A549 (cell line): ENCODE measurements at regions not wholly inside any gene's neighbourhood (a gene's known extent, or its start where the extent isn't known, plus 50 kb on each side); places are given as distances from the start of the nearest gene placed in this dataset.

Experiments used
- ATAC-seq, 2 experiments: fragments of 200-7000 bp in 1 of 2; fragments of >200 bp in 1 of 2; cut with Nextera tagmentation in 1 of 2; cut with Tn5 transposase in 1 of 2; 3 replicates each; pipeline versions ENCODE4 v1.8.0 to v1.9.1; 2018 to 2020; ENCODE audit warnings: mild to moderate bottlenecking in 1 of 2, moderate library complexity in 1 of 2
- CTCF ChIA-PET: fragments of 300-600 bp; sonication (Branson Sonifier 250); formaldehyde crosslinking; extraction: SDS; loops from one replicate; lab custom pipeline; 2021; ENCODE audit warnings: antibody characterized with exemption, inconsistent platforms; lab: Yijun Ruan, JAX
- POLR2A ChIA-PET: fragments of 350-600 bp; formaldehyde crosslinking; extraction: SDS; loops from one replicate; lab custom pipeline; 2021; ENCODE audit warnings: antibody characterized with exemption, inconsistent platforms; lab: Yijun Ruan, JAX
- DNase-seq, 2 experiments: peaks; one replicate each; pipeline versions ENCODE4 v3.0.0 to v3.0.0-alpha.2; 2011 to 2016; ENCODE audit warnings: low read depth in 1 of 2, low spot score in 1 of 2
- FAIRE-seq: peaks from 2 replicates; lab custom pipeline; 2011; peaks lifted over from hg19 to GRCh38; lab: Jason Lieb, UNC
- H3K27ac ChIP-seq, 2 experiments: fragments of >200 bp; sonication (Bioruptor Twin); formaldehyde crosslinking; 3 replicates each; pipeline ENCODE4 v1.5.1; 2016 to 2017
- H3K4me1 ChIP-seq: fragments of >200 bp; sonication (Bioruptor Twin); formaldehyde crosslinking; 3 replicates; pipeline ENCODE4 v1.6.1; 2016
- H3K4me2 ChIP-seq: fragments of >200 bp; sonication (Bioruptor Twin); formaldehyde crosslinking; 3 replicates; pipeline ENCODE4 v1.6.1; 2016
- H3K4me3 ChIP-seq: fragments of >200 bp; sonication (Bioruptor Twin); formaldehyde crosslinking; 3 replicates; pipeline ENCODE4 v1.5.1; 2016
- H3K9me3 ChIP-seq: fragments of >200 bp; sonication (Bioruptor Twin); formaldehyde crosslinking; 3 replicates; pipeline ENCODE4 v1.6.1; 2016
- CBX2 ChIP-seq: fragments of 200-600 bp; sonication (generic); IDR thresholded peaks from 2 replicates; pipeline ENCODE4 v1.6.1; 2016; ENCODE audit warnings: low read depth, mild to moderate bottlenecking, borderline replicate concordance
- GATA3 ChIP-seq: IDR thresholded peaks from 2 replicates; pipeline ENCODE4 v1.6.1; 2012; ENCODE audit warnings: borderline replicate concordance
- JUN ChIP-seq, 2 experiments: fragments of >200 bp; sonication (Bioruptor Twin); formaldehyde crosslinking; IDR thresholded peaks; 2 replicates in 1 of 2; 3 replicates in 1 of 2; pipeline ENCODE4 v1.6.1; 2016 to 2017
- MAFK ChIP-seq: fragments of 450-650 bp; IDR thresholded peaks from 2 replicates; pipeline ENCODE4 v1.6.1; 2014; ENCODE audit not compliant: partially characterized antibody
- RAD21 ChIP-seq, 2 experiments: fragments of >200 bp in 1 of 2; sonication (Bioruptor Twin) in 1 of 2; formaldehyde crosslinking in 1 of 2; IDR thresholded peaks in 1 of 2; conservative IDR thresholded peaks in 1 of 2; 2 replicates in 1 of 2; 3 replicates in 1 of 2; pipeline ENCODE4 v1.6.1; 2012 to 2018; ENCODE audit warnings: inconsistent platforms in 1 of 2
- RFX5 ChIP-seq: fragments of 450-650 bp; IDR thresholded peaks from 2 replicates; pipeline ENCODE4 v1.7.1; 2014; ENCODE audit warnings: antibody characterized with exemption, mild to moderate bottlenecking, moderate library complexity
- WGBS: methylation state at CpG from one replicate; pipeline ENCODE4 v1.1.6; 2017; ENCODE audit errors: missing lambda C conversion rate; 5-methylcytosine and 5-hydroxymethylcytosine counted together
- TF ChIP-seq, protein P1 (sequence below): fragments of 450-650 bp; IDR thresholded peaks from 2 replicates; pipeline ENCODE4 v1.6.1; 2014; ENCODE audit warnings: antibody characterized with exemption
- TF ChIP-seq, protein P2 (sequence below): IDR thresholded peaks from 2 replicates; pipeline ENCODE4 v1.6.1; 2012
- TF ChIP-seq, protein P3 (sequence below): fragments of >200 bp; sonication (Bioruptor Twin); formaldehyde crosslinking; IDR thresholded peaks from 3 replicates; pipeline ENCODE4 v1.5.1; 2016
- TF ChIP-seq, protein P4 (sequence below): fragments of >200 bp; sonication (Bioruptor Twin); formaldehyde crosslinking; IDR thresholded peaks from 3 replicates; pipeline ENCODE4 v1.6.1; 2016

DNA sequence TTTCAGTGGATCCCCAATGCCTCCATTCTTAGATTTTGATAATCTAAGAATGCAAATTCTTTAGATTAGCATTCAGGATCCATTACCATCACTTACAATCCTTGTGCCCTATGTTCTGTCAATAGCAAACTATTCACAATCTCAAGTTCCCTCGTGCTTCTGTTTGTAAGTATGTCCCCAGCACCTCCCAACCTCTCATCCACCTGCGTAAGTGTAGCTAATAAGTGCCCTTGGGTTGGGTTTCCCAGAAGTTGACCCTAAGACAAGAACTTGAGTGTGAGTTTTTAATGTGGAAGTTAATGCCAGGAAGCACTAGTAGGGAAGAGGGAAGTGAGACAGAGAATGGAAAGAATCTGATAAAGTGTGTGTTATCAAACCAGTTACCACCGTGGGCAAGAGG is 72.6 kb upstream of the PAK5 start (continued):
- TF ChIP-seq CBX2 = no peak
- TF ChIP-seq GATA3 = no peak
- TF ChIP-seq, protein P1, sequence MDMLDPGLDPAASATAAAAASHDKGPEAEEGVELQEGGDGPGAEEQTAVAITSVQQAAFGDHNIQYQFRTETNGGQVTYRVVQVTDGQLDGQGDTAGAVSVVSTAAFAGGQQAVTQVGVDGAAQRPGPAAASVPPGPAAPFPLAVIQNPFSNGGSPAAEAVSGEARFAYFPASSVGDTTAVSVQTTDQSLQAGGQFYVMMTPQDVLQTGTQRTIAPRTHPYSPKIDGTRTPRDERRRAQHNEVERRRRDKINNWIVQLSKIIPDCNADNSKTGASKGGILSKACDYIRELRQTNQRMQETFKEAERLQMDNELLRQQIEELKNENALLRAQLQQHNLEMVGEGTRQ = no peak
- TF ChIP-seq, all 56 proteins: peak for 0

DNA sequence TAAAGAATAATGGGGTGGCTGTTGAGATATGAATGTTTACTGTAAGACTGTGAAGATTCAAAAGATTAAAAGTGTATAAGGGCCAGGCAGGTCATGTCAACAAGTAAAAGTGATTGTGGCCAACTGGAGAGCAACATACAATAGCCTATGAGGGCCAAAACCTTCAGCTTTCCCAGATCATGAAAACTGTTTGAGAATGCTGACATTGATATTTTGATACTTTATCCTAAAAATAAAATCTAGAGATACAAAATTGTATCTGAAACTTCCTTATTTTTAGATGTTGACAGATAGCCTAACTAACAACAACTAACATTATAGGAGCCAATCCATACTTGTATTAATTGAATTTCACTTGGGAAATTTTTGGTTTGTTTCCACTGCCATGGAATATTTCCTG is 70.3 kb upstream of the PAK5 start:
- H3K4me2 ChIP-seq = no peak overlapping the region
- FAIRE-seq (peak; percentile 61), DNase-seq (no peak), ATAC-seq (no peak)
- H3K4me1 ChIP-seq = no peaks in the 10 kb centered on the region
- no peaks in the 10 kb centered on the region for H3K9me3 ChIP-seq
- peak; percentile 60 for TF ChIP-seq MAFK
- TF ChIP-seq, protein P2, sequence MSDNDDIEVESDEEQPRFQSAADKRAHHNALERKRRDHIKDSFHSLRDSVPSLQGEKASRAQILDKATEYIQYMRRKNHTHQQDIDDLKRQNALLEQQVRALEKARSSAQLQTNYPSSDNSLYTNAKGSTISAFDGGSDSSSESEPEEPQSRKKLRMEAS = no peak
- ChIA-PET POLR2A (interaction anchor here (0.6 kb wide), 1 partner anchor 22 kb away, joined by 4 read pairs; no protein-coding TSS in a partner anchor), CTCF (interaction anchor here (0.8 to 2.0 kb wide), 2 partner anchors 16 to 291 kb away, joined by 3 to 9 read pairs; no protein-coding TSS in a partner anchor)
- no peak overlapping the region for H3K27ac ChIP-seq
- no peak overlapping the region for H3K4me3 ChIP-seq

DNA sequence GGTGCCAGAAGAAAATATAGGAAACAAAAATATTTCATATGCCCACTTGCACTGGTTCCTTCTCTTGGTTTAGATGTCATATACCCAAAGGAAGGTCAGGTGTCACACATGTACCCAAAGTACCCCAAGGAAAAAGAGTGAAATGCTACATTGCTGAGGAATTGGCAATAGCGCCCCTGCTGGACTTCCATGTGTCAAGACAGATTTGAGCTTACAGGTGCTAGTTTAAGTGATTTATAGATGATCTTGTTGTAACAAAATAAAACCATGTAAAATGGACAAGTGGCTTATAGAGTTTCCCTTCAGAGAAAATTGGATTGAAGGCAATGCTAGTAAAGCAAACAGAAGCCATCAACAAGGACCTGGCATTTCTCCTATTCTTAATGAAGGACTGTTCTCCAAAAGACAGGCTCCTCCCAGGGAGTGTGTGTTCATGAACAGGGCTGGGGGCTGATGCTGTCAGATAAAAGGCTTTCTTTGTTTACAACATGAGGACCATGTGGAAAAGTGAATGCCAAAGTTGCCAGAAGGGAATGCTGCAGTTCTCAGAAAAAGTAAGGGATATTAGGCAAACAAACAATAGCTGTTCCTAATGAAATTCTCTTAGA is 64.3 kb upstream of the PAK5 start:
- Histone ChIP-seq H3K9me3 (peaks cover 8% of the 10 kb centered on the region; the same call in 2 of the 3 replicates), H3K4me3 (no peak overlapping the region), H3K27ac (no peak overlapping the region), H3K4me1 (no peaks in the 10 kb centered on the region), H3K4me2 (no peak overlapping the region)
- CTCF ChIA-PET = interaction anchor here (0.6 to 6.4 kb wide), 10 partner anchors 10 to 495 kb away, joined by 3 to 72 read pairs (median 4); no protein-coding TSS in a partner anchor
- DNase-seq (peak; percentile 18 to 29), ATAC-seq (peak in 1 of 2 experiments; percentile 71; a peak in 3 of 6 replicates), FAIRE-seq (peak; percentile 88)
- 0% methylated on average over 1 of the region's 1 CpG for WGBS
- POLR2A ChIA-PET = no interaction called here
- peak in 1 of 2 experiments; percentile 22; a peak in 1 of 5 replicates for TF ChIP-seq RAD21 (conservative IDR thresholded peaks at IDR 0.05 in 1 of 2, IDR thresholded peaks at IDR 0.05 in 1 of 2)
- TF ChIP-seq RFX5 = no peak
- TF ChIP-seq, protein P3, sequence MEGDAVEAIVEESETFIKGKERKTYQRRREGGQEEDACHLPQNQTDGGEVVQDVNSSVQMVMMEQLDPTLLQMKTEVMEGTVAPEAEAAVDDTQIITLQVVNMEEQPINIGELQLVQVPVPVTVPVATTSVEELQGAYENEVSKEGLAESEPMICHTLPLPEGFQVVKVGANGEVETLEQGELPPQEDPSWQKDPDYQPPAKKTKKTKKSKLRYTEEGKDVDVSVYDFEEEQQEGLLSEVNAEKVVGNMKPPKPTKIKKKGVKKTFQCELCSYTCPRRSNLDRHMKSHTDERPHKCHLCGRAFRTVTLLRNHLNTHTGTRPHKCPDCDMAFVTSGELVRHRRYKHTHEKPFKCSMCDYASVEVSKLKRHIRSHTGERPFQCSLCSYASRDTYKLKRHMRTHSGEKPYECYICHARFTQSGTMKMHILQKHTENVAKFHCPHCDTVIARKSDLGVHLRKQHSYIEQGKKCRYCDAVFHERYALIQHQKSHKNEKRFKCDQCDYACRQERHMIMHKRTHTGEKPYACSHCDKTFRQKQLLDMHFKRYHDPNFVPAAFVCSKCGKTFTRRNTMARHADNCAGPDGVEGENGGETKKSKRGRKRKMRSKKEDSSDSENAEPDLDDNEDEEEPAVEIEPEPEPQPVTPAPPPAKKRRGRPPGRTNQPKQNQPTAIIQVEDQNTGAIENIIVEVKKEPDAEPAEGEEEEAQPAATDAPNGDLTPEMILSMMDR = peak; percentile 46

DNA sequence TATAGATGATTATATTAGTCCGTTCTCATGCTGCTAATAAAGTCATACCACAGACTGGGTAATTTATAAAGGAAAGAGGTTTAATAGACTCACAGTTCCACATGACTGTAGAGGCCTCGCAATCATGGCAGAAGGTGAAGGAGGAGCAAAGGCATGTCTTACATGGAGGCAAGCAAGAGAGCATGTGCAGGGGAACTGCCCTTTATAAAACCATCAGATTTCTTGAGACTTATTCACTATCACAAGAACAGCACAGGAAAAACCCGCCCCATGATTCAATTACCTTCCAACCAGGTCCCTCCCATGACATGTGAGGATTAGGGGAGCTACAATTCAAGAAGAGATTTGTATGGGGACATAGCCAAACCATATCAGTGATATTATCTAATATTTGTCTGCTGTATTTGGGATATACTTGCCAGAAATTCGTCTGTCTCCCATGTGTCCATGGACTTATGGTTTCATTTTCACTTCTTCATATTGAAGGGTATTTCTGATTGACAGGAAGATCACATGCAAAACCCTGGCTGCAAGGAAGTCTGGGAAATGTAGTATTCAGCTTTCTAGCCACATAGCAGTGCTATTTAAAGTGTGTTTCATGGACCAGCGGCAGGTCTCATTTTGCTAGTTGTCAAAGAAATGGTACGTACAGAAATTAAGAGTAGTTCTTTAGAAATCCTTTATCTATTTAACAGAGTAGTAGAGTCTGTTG is 50.5 kb upstream of the PAK5 start:
- Histone ChIP-seq H3K4me2 (0 out of 3 replicates have a peak overlapping the region, but pooled peaks have one; percentile 2), H3K4me3 (no peak overlapping the region), H3K9me3 (no peaks in the 10 kb centered on the region), H3K4me1 (no peaks in the 10 kb centered on the region), H3K27ac (no peak overlapping the region)
- TF ChIP-seq JUN (IDR thresholded peaks at IDR 0.05) = no peak
- TF ChIP-seq, protein P4, sequence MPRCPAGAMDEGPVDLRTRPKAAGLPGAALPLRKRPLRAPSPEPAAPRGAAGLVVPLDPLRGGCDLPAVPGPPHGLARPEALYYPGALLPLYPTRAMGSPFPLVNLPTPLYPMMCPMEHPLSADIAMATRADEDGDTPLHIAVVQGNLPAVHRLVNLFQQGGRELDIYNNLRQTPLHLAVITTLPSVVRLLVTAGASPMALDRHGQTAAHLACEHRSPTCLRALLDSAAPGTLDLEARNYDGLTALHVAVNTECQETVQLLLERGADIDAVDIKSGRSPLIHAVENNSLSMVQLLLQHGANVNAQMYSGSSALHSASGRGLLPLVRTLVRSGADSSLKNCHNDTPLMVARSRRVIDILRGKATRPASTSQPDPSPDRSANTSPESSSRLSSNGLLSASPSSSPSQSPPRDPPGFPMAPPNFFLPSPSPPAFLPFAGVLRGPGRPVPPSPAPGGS = no peak
- ChIA-PET POLR2A (no interaction called here), CTCF (interaction anchor here (2.0 kb wide), 1 partner anchor 23 kb away, joined by 8 read pairs; no protein-coding TSS in a partner anchor)
- WGBS = 36% methylated on average over 6 of the region's 6 CpGs
- ATAC-seq (peak in 1 of 2 experiments; percentile 53; a peak in 2 of 6 replicates), FAIRE-seq (peak; percentile 88), DNase-seq (peak in 1 of 2 experiments; percentile 16)
